PC-9 (cell line): ENCODE measurements at regions not wholly inside any gene's neighbourhood (a gene's known extent, or its start where the extent isn't known, plus 50 kb on each side); places are given as distances from the start of the nearest gene placed in this dataset.

Experiments
- BruUV-seq: library from RNA; stranded (reverse); fragments of 400-500 nt; replicated peaks from 2 replicates; lab custom pipeline; 2021; lab: Mats Ljungman, UMichigan
- CTCF ChIA-PET: fragments of 300-600 bp; sonication (Branson Sonifier 250); formaldehyde crosslinking; loops from one replicate; lab custom pipeline; 2022; ENCODE audit warnings: antibody characterized with exemption; lab: Charles Lee
- POLR2A ChIA-PET: fragments of 300-600 bp; sonication (Branson Sonifier 250); formaldehyde crosslinking; loops from one replicate; lab custom pipeline; 2022; ENCODE audit warnings: antibody characterized with exemption; ENCODE audit not compliant: unreplicated experiment; lab: Charles Lee
- DNase-seq, 2 experiments: peaks; one replicate each; pipeline versions ENCODE4 v3.0.0 to v3.0.0-alpha.2; 2015 to 2022; ENCODE audit warnings: mixed read lengths in 1 of 2
- H2AFZ ChIP-seq: fragments of 200-600 bp; sonication (generic); 2 replicates; pipeline ENCODE4 v1.8.1; 2017; ENCODE audit warnings: antibody characterized with exemption
- H3F3A ChIP-seq: fragments of 200-600 bp; sonication (generic); 2 replicates; pipeline ENCODE4 v1.8.1; 2017; ENCODE audit warnings: antibody characterized with exemption, mild to moderate bottlenecking, low read depth; ENCODE audit not compliant: insufficient read depth
- H3K27ac ChIP-seq: fragments of 200-600 bp; sonication (generic); 2 replicates; pipeline ENCODE4 v1.6.1; 2016; ENCODE audit warnings: mixed run types
- H3K27me3 ChIP-seq: fragments of 200-600 bp; sonication (generic); 2 replicates; pipeline ENCODE4 v1.6.1; 2016; ENCODE audit warnings: low read depth, mixed run types; ENCODE audit not compliant: insufficient read depth
- H3K36me3 ChIP-seq: fragments of 200-600 bp; sonication (generic); 2 replicates; pipeline ENCODE4 v1.6.1; 2016; ENCODE audit warnings: low read depth, mixed run types
- H3K4me1 ChIP-seq: fragments of 200-600 bp; sonication (generic); replicated peaks from 2 replicates; pipeline ENCODE4 v1.6.1; 2016; ENCODE audit warnings: mixed run types; ENCODE audit not compliant: insufficient read depth
- H3K4me2 ChIP-seq: fragments of 200-600 bp; sonication (generic); 2 replicates; pipeline ENCODE4 v1.6.1; 2017; ENCODE audit warnings: mixed run types
- H3K4me3 ChIP-seq: fragments of 200-600 bp; sonication (generic); 2 replicates; pipeline ENCODE4 v1.6.1; 2016; ENCODE audit warnings: mixed run types
- H3K79me2 ChIP-seq: fragments of 200-600 bp; sonication (generic); 2 replicates; pipeline ENCODE4 v1.6.1; 2017; ENCODE audit warnings: low read depth, mixed run types
- H3K9me2 ChIP-seq: fragments of 200-600 bp; sonication (generic); 2 replicates; pipeline ENCODE4 v1.8.1; 2017; ENCODE audit warnings: mild to moderate bottlenecking; ENCODE audit not compliant: insufficient read depth
- H3K9me3 ChIP-seq: fragments of 200-600 bp; sonication (generic); 2 replicates; pipeline ENCODE4 v1.8.1; 2016; ENCODE audit warnings: low read depth; ENCODE audit not compliant: insufficient read depth
- H4K20me1 ChIP-seq: fragments of 200-600 bp; sonication (generic); 2 replicates; pipeline ENCODE4 v1.8.1; 2017; ENCODE audit not compliant: insufficient read depth
- EZH2 ChIP-seq: fragments of 200-600 bp; sonication (generic); IDR thresholded peaks from 2 replicates; pipeline ENCODE4 v1.8.0; 2017; ENCODE audit warnings: antibody characterized with exemption, low read depth
- intact Hi-C: fragments of 100-400 bp; cut with micrococcal nuclease; formaldehyde crosslinking; loops from one replicate; pipeline ENCODE4 v1.10.0; 2022; ENCODE audit not compliant: unreplicated experiment
- TF ChIP-seq, protein P1 (sequence below): fragments of 200-600 bp; sonication (generic); conservative IDR thresholded peaks from 2 replicates; pipeline ENCODE4 v1.6.1; 2017; ENCODE audit warnings: mixed run types, antibody characterized with exemption, mild to moderate bottlenecking, moderate library complexity

DNA sequence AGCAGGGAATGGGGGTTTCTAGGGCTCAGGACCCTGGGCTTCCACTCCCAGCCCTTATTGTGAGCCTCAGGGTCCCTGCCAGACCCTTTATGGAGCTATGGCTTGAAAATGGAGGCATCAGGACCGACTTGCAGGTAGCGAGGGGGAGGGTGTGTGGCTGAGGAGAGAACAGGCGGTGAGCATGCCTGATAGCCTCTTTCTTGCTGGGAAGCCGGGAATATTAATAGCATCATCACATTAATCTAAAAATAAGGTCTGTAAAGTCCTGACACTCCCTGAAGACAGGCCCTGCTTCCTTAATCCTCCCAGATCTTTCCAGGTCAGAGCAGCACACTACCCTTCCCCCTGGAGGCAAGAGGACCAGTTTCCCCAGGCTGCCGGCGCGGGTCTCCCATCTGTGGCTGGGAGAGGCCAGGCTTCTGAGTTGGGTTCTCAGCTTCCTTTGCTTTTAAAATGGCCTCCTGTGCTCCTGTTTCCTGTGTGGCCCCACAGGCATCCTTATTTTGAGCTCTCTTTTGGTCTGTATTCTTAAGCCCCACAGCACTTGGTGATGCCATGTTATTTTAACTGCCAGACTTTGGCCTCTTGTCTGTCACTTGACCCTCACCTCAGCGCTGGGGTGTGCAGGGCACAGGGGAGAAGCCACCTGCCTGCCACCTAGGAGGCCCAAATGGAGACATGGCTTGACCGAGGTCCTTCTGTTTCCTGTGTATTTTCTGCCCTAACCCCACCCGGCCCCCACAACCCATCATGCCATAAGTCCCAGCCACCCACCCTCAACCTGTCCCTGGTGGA is 185.0 kb upstream of the TOPAZ1 start:
- Histone ChIP-seq H3K4me3 (no peak overlapping the region), H3K4me1 (no peaks in the 10 kb centered on the region), H3K79me2 (peaks cover 62% of the 10 kb centered on the region), H3K4me2 (no peak overlapping the region), H4K20me1 (no peaks in the 10 kb centered on the region), H2AFZ (no peak overlapping the region), H3K27me3 (no peaks in the 10 kb centered on the region), H3K9me3 (no peaks in the 10 kb centered on the region), H3K36me3 (no peaks in the 10 kb centered on the region), H3F3A (no peaks in the 10 kb centered on the region), H3K27ac (no peak overlapping the region), H3K9me2 (no peaks in the 10 kb centered on the region)
- DNase-seq: no peak
- ChIA-PET POLR2A (interaction anchor here (0.7 kb wide), 1 partner anchor 61 kb away, joined by 5 read pairs; no protein-coding TSS in a partner anchor), CTCF (no interaction called here)
- no TSS peak for BruUV-seq
- intact Hi-C loops: no loop called here
- TF ChIP-seq EZH2: no peak
- TF ChIP-seq, protein P1, sequence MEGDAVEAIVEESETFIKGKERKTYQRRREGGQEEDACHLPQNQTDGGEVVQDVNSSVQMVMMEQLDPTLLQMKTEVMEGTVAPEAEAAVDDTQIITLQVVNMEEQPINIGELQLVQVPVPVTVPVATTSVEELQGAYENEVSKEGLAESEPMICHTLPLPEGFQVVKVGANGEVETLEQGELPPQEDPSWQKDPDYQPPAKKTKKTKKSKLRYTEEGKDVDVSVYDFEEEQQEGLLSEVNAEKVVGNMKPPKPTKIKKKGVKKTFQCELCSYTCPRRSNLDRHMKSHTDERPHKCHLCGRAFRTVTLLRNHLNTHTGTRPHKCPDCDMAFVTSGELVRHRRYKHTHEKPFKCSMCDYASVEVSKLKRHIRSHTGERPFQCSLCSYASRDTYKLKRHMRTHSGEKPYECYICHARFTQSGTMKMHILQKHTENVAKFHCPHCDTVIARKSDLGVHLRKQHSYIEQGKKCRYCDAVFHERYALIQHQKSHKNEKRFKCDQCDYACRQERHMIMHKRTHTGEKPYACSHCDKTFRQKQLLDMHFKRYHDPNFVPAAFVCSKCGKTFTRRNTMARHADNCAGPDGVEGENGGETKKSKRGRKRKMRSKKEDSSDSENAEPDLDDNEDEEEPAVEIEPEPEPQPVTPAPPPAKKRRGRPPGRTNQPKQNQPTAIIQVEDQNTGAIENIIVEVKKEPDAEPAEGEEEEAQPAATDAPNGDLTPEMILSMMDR: no peak

DNA sequence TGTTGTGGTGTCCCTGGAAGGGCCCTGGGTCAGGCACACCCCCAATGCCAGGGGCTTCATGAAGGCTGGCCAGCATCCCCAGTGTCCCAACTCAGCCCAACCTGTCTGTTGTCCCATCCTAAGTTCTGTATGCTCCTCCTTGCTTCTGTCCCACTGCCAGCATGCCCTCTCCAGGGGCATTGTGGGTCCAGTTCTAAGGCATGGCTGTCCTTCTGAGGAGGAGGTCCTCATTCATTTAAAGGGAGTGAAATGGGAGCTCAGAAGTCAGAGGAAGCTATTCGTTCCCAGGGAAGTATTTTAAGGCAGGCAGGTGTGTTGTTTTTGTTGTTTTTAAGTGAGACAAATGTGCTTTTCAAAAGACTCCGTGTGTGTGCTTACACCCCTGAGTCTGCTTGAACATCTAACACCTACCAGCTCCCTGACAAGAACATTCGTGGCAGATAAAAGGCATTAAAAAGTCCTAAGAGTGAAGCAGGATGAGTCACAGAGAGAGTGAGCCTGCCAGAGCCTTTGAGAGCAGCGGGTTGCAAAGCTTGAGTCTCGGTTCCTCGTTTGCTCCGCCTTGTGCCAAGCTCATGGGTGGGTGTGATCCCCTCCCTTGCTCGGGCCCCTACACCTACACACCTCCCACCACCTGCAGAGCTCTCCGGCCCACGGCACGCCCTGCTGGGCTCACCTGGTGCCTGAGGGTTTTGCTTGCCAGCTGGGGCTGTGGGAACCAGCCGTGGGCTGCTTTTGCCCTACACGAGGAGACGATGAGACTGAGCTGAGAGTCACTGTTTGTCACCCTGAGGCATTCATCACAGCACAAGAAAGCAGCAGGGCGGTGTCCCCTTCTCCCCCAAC is 183.4 kb upstream of the TOPAZ1 start:
- no peaks in the 10 kb centered on the region for H3K27me3 ChIP-seq
- H3K36me3 ChIP-seq: no peaks in the 10 kb centered on the region
- no TSS peak for BruUV-seq
- intact Hi-C loops: no loop called here
- peak in 1 of 2 experiments; percentile 40 for DNase-seq
- H2AFZ ChIP-seq: no peak overlapping the region
- peaks cover 51% of the 10 kb centered on the region for H3K79me2 ChIP-seq
- H4K20me1 ChIP-seq: no peaks in the 10 kb centered on the region
- no peaks in the 10 kb centered on the region for H3K9me2 ChIP-seq
- H3K27ac ChIP-seq: no peak overlapping the region
- H3K9me3 ChIP-seq: no peaks in the 10 kb centered on the region
- no peaks in the 10 kb centered on the region for H3K4me1 ChIP-seq
- no peaks in the 10 kb centered on the region for H3F3A ChIP-seq
- CTCF ChIA-PET: no interaction called here
- H3K4me3 ChIP-seq: no peak overlapping the region
- TF ChIP-seq EZH2: no peak
- TF ChIP-seq, protein P1: no peak
- POLR2A ChIA-PET: interaction anchor here (0.7 kb wide), 1 partner anchor 74 kb away, joined by 3 read pairs; no protein-coding TSS in a partner anchor
- no peak overlapping the region for H3K4me2 ChIP-seq

DNA sequence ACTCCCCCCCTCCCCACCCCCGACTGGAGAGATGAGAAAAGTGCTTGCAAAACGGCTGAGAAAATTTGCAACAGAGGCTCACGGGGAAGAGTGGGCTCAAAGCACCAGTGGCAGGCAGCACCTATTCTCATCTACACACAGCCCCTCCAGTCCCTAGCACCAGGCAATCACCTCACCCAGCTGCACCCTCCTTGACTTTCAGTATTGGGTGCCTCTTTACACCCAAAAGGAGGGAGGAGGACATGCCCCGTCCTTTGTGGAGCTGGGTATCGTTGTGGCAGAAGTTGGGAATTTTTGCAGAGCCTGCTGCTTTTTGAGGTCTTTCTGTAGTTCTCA is 182.8 kb upstream of the TOPAZ1 start:
- Histone ChIP-seq H3K4me1 (no peaks in the 10 kb centered on the region), H2AFZ (no peak overlapping the region), H4K20me1 (no peaks in the 10 kb centered on the region), H3K4me2 (no peak overlapping the region), H3K4me3 (no peak overlapping the region), H3K27ac (no peak overlapping the region), H3K9me3 (no peaks in the 10 kb centered on the region), H3K27me3 (no peaks in the 10 kb centered on the region), H3K36me3 (no peaks in the 10 kb centered on the region), H3K9me2 (no peaks in the 10 kb centered on the region), H3K79me2 (peaks cover 47% of the 10 kb centered on the region), H3F3A (no peaks in the 10 kb centered on the region)
- no peak for DNase-seq
- intact Hi-C loops: no loop called here
- CTCF ChIA-PET: no interaction called here
- BruUV-seq: no TSS peak
- POLR2A ChIA-PET: no interaction called here
- TF ChIP-seq, protein P1: no peak
- no peak for TF ChIP-seq EZH2
